Lower lobe of right lung (tissue), 2 donors: ENCODE measurements at regions not wholly inside any gene's neighbourhood (a gene's known extent, or its start where the extent isn't known, plus 50 kb on each side); places are given as distances from the start of the nearest gene placed in this dataset.

ENCODE experiments used
- ATAC-seq, 2 donors: fragments of 200-7000 bp; cut with Tn5 transposase; one replicate each; pipeline ENCODE4 v1.9.1; 2020 to 2022; ENCODE audit warnings: mild to moderate bottlenecking in 2 of 2, moderate library complexity in 2 of 2
- DNase-seq: peaks from one replicate; pipeline ENCODE4 v3.0.0-alpha.2; 2020
- H3K27ac ChIP-seq: fragments of 200-600 bp; one replicate; pipeline ENCODE4 v1.8.0; 2022
- H3K27me3 ChIP-seq: fragments of 200-600 bp; one replicate; pipeline ENCODE4 v1.8.0; 2022; ENCODE audit warnings: low read depth
- H3K36me3 ChIP-seq: fragments of 200-600 bp; one replicate; pipeline ENCODE4 v1.8.0; 2022; ENCODE audit warnings: mild to moderate bottlenecking
- H3K4me1 ChIP-seq: fragments of 200-600 bp; one replicate; pipeline ENCODE4 v1.8.0; 2022
- H3K4me3 ChIP-seq: fragments of 200-600 bp; one replicate; pipeline ENCODE4 v1.8.0; 2022; ENCODE audit warnings: mild to moderate bottlenecking
- H3K9me3 ChIP-seq: fragments of 200-600 bp; one replicate; pipeline ENCODE4 v1.8.0; 2022
- CTCF ChIP-seq: fragments of 200-600 bp; IDR thresholded peaks from one replicate; pipeline ENCODE4 v1.8.0; 2022; ENCODE audit warnings: antibody characterized with exemption, mild to moderate bottlenecking
- intact Hi-C: fragments of 100-400 bp; cut with DNase I; formaldehyde crosslinking; loops from one replicate; pipeline ENCODE4 v1.11.0; 2022
- donor health status: DM: no; HTN: yes; CAD: no; lungs with severe emphysema.

DNA sequence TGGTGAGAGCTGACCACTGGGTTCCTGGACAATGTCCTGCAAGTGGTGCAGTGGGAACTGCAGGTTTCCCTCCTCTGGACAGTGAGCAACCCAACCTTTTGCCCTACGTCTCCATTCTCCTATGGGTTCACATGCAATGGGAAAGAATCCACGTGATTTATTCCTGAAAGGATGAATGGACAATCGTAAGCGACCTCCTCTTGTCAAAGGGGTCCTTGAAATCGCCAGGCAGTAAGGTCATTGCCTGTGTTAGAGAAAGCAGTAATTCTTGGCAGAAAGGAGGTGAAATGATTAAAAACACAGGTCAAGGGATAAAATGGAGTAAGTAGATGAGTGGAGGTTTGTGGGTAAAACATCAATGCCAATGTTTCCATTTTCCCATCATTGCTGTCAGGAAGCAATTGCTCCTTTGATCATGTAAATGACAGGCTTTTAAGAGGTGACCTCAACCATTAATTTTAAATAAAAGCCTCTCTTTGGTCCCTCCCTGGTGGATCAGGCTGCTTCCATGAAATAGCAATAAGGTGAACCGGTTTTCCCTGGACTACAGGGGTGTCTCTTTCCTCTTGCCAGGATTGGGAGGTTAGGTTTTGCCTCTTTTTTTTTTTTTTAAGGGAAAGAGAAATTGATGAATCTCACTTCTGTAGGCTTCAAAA, 330.0 kb upstream of the PRKCQ start:
- no peaks in the 10 kb centered on the region for H3K36me3 ChIP-seq
- H3K4me3 ChIP-seq = no peak overlapping the region
- no peak overlapping the region for H3K27ac ChIP-seq
- intact Hi-C loops = no loop called here
- ATAC-seq = no peak
- H3K27me3 ChIP-seq = no peaks in the 10 kb centered on the region
- TF ChIP-seq CTCF = no peak
- no peak for DNase-seq
- peaks cover 9% of the 10 kb centered on the region for H3K4me1 ChIP-seq
- no peaks in the 10 kb centered on the region for H3K9me3 ChIP-seq

- Histone ChIP-seq H3K4me1 (peaks cover 6% of the 10 kb centered on the region), H3K9me3 (no peaks in the 10 kb centered on the region), H3K27ac (no peak overlapping the region), H3K27me3 (no peaks in the 10 kb centered on the region), H3K36me3 (no peaks in the 10 kb centered on the region), H3K4me3 (no peak overlapping the region)
- no peak for DNase-seq
- no peak for ATAC-seq
- intact Hi-C loops = no loop called here
- TF ChIP-seq CTCF = no peak
Observed at GRCh38 chr10:6907877-6908530, 327.9 kb upstream of the PRKCQ start.

GRCh38 chr10:6894405-6894804, 314.3 kb upstream of the PRKCQ start:
- no peak overlapping the region for H3K27ac ChIP-seq
- ATAC-seq = no peak
- TF ChIP-seq CTCF = no peak
- H3K9me3 ChIP-seq = no peaks in the 10 kb centered on the region
- intact Hi-C loops = no loop called here
- no peaks in the 10 kb centered on the region for H3K36me3 ChIP-seq
- H3K4me1 ChIP-seq = no peaks in the 10 kb centered on the region
- no peak overlapping the region for H3K4me3 ChIP-seq
- no peak for DNase-seq
- H3K27me3 ChIP-seq = peaks cover 4% of the 10 kb centered on the region

- Histone ChIP-seq H3K27ac (no peak overlapping the region), H3K27me3 (peaks cover 4% of the 10 kb centered on the region), H3K36me3 (no peaks in the 10 kb centered on the region), H3K4me3 (no peak overlapping the region), H3K4me1 (no peaks in the 10 kb centered on the region), H3K9me3 (no peaks in the 10 kb centered on the region)
- DNase-seq = no peak
- intact Hi-C loops = no loop called here
- ATAC-seq = no peak
- TF ChIP-seq CTCF = no peak
Observed at GRCh38 chr10:6892864-6893263, 312.8 kb upstream of the PRKCQ start.

DNA sequence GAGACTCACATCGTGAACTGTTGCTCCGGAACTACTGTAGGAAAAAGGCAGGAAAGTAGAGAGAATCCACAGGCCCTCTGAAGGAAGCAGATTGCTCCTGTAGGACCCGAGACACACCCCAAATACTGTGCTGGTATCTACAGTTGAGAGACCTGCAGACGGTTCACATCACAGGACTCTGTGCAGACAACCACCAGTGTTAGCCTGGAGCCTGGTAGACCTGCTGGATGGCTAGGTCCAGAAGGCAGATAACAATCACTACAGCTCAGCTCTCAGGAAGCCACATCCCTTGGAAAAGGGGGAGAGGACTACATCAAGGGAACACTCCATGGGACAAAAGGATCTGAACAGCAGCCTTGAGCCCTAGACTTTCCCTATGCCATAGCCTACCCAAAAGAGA, 311.8 kb upstream of the PRKCQ start:
- Histone ChIP-seq H3K4me1 (no peaks in the 10 kb centered on the region), H3K27me3 (peaks cover 4% of the 10 kb centered on the region), H3K36me3 (no peaks in the 10 kb centered on the region), H3K27ac (no peak overlapping the region), H3K4me3 (no peak overlapping the region), H3K9me3 (no peaks in the 10 kb centered on the region)
- ATAC-seq = no peak
- no peak for DNase-seq
- no peak for TF ChIP-seq CTCF
- intact Hi-C loops = no loop called here
